Endothelial cell of umbilical vein (primary cell): ENCODE measurements at regions not wholly inside any gene's neighbourhood (a gene's known extent, or its start where the extent isn't known, plus 50 kb on each side); places are given as distances from the start of the nearest gene placed in this dataset.

Experiments used
- BruUV-seq: library from RNA; stranded (reverse); fragments of 400-500 nt; replicated peaks from 2 replicates; lab custom pipeline; 2021; lab: Mats Ljungman, UMichigan
- CTCF ChIA-PET: fragments of 300-600, 350-600 bp; sonication (Branson Sonifier 250); formaldehyde crosslinking; loops from one replicate; lab custom pipeline; 2021; ENCODE audit warnings: antibody characterized with exemption, inconsistent platforms; lab: Charles Lee
- POLR2A ChIA-PET: fragments of 300-600, 350-600 bp; sonication (Branson Sonifier 250); formaldehyde crosslinking; loops from one replicate; lab custom pipeline; 2021; ENCODE audit warnings: antibody characterized with exemption, inconsistent platforms; lab: Charles Lee
- DNase-seq: peaks from one replicate; pipeline ENCODE4 v3.0.0-alpha.2; 2011; ENCODE audit warnings: low read depth, low spot score
- FAIRE-seq: peaks from 2 replicates; lab custom pipeline; 2011; peaks lifted over from hg19 to GRCh38; lab: Jason Lieb, UNC
- H2AFZ ChIP-seq: 2 replicates; pipeline ENCODE4 v1.6.0; 2012; ENCODE audit warnings: low read depth, low read length, control low read depth, inconsistent platforms
- H3K27ac ChIP-seq: 2 replicates; pipeline ENCODE4 v1.5.1; 2011; ENCODE audit warnings: low read depth, mild to moderate bottlenecking, control low read depth, low read length, moderate library complexity; ENCODE audit not compliant: insufficient read depth
- H3K27me3 ChIP-seq, 2 experiments: 2 replicates each; pipeline versions ENCODE4 v1.6.0 to v1.6.1; 2011; ENCODE audit warnings: low read length in 2 of 2, mixed read lengths in 1 of 2; ENCODE audit not compliant: control insufficient read depth in 2 of 2, insufficient read depth in 2 of 2
- H3K36me3 ChIP-seq, 2 experiments: 2 replicates in 1 of 2; 3 replicates in 1 of 2; pipeline ENCODE4 v1.5.1; 2011; ENCODE audit warnings: low read length in 2 of 2, mild to moderate bottlenecking in 1 of 2, moderate library complexity in 1 of 2; ENCODE audit not compliant: control insufficient read depth in 2 of 2, insufficient read depth in 2 of 2; ENCODE audit errors: extremely low read depth in 1 of 2
- H3K4me1 ChIP-seq: 3 replicates; pipeline ENCODE4 v1.5.1; 2011; ENCODE audit warnings: mild to moderate bottlenecking, low read length; ENCODE audit not compliant: control insufficient read depth, insufficient read depth; ENCODE audit errors: extremely low read depth
- H3K4me2 ChIP-seq: 2 replicates; pipeline ENCODE4 v1.6.1; 2011; ENCODE audit warnings: low read length, control low read depth, mixed read lengths; ENCODE audit not compliant: insufficient read depth
- H3K4me3 ChIP-seq, 3 experiments: fragments of 200-600 bp in 1 of 3; sonication (generic), shearing (Covaris generic) in 1 of 3; replicated peaks in 1 of 3; 2 replicates each; pipeline ENCODE4 v1.5.1; 2011 to 2016; ENCODE audit warnings: control low read depth in 3 of 3, low read length in 3 of 3, mild to moderate bottlenecking in 2 of 3, inconsistent platforms in 1 of 3, low read depth in 1 of 3, moderate library complexity in 1 of 3; ENCODE audit not compliant: insufficient read depth in 1 of 3
- H3K79me2 ChIP-seq: 2 replicates; pipeline ENCODE4 v1.6.0; 2012; ENCODE audit warnings: low read length, inconsistent platforms; ENCODE audit not compliant: control insufficient read depth, insufficient read depth
- H3K9ac ChIP-seq: replicated peaks from 2 replicates; pipeline ENCODE3; 2011; ENCODE audit warnings: low read length, control low read depth; ENCODE audit not compliant: insufficient read depth; ENCODE audit errors: extremely low read depth
- H3K9me1 ChIP-seq: replicated peaks from 3 replicates; pipeline ENCODE4 v1.6.0; 2011; ENCODE audit warnings: mild to moderate bottlenecking, low read length; ENCODE audit not compliant: control insufficient read depth, insufficient read depth; ENCODE audit errors: extremely low read depth
- H3K9me3 ChIP-seq: replicated peaks from 2 replicates; pipeline ENCODE4 v1.5.1; 2012; ENCODE audit warnings: low read length, inconsistent platforms; ENCODE audit not compliant: control insufficient read depth, insufficient read depth
- H4K20me1 ChIP-seq: replicated peaks from 2 replicates; pipeline ENCODE3; 2011; ENCODE audit warnings: mild to moderate bottlenecking, low read length; ENCODE audit not compliant: control insufficient read depth, insufficient read depth; ENCODE audit errors: extremely low read depth
- EZH2 ChIP-seq: IDR thresholded peaks from 2 replicates; pipeline ENCODE4 v1.6.1; 2012; ENCODE audit warnings: borderline replicate concordance, low read depth, mild to moderate bottlenecking, moderate library complexity, low read length, inconsistent platforms; ENCODE audit not compliant: severe bottlenecking
- FOS ChIP-seq: IDR thresholded peaks from 2 replicates; pipeline ENCODE4 v1.6.1; 2011; ENCODE audit warnings: mild to moderate bottlenecking, low read length, moderate library complexity, borderline replicate concordance; ENCODE audit not compliant: insufficient read depth
- GATA2 ChIP-seq: IDR thresholded peaks from 2 replicates; pipeline ENCODE4 v1.7.0; 2011; ENCODE audit warnings: low read depth, mild to moderate bottlenecking, moderate library complexity, mixed read lengths, low read length; ENCODE audit not compliant: insufficient read length, insufficient read depth
- JUN ChIP-seq: IDR thresholded peaks from 2 replicates; pipeline ENCODE4 v1.6.1; 2011; ENCODE audit warnings: borderline replicate concordance, low read depth; ENCODE audit not compliant: insufficient read length, insufficient read depth
- MYC ChIP-seq: IDR thresholded peaks from one replicate; pipeline ENCODE4 v1.6.1; 2011; ENCODE audit warnings: mild to moderate bottlenecking, low read depth, low read length
- POLR2A ChIP-seq: IDR thresholded peaks from 2 replicates; pipeline ENCODE4 v1.6.1; 2012; ENCODE audit warnings: low read depth, mild to moderate bottlenecking, control low read depth, low read length
- POLR2AphosphoS5 ChIP-seq: IDR thresholded peaks from 2 replicates; pipeline ENCODE4 v1.6.1; 2012; ENCODE audit warnings: low read depth, mild to moderate bottlenecking, control low read depth, low read length, moderate library complexity; ENCODE audit not compliant: insufficient read depth
- dilution Hi-C: fragments of 300-500 bp; cut with MboI; formaldehyde crosslinking; loops from one replicate; pipeline ENCODE4 v1.15.0; 2019; ENCODE audit warnings: low sequenced_read_pairs; ENCODE audit not compliant: extremely low pct_ligation_motif_present
- intact Hi-C: fragments of 100-400 bp; cut with micrococcal nuclease; formaldehyde crosslinking; loops from one replicate; pipeline ENCODE4 v1.10.0; 2022
- TF ChIP-seq, protein P1 (sequence below): IDR thresholded peaks from 2 replicates; pipeline ENCODE4 v1.6.1; 2011; ENCODE audit not compliant: insufficient read depth, insufficient read length
- TF ChIP-seq, protein P2 (sequence below), 2 donors: IDR thresholded peaks; 1 replicate in 1 of 2; 2 replicates in 1 of 2; pipeline ENCODE4 v1.5.1; 2011; ENCODE audit warnings: low read length in 2 of 2, mild to moderate bottlenecking in 2 of 2, moderate library complexity in 2 of 2, control low read depth in 1 of 2, inconsistent platforms in 1 of 2, low read depth in 1 of 2; ENCODE audit not compliant: insufficient read depth in 1 of 2; ENCODE audit errors: extremely low read depth in 1 of 2

DNA sequence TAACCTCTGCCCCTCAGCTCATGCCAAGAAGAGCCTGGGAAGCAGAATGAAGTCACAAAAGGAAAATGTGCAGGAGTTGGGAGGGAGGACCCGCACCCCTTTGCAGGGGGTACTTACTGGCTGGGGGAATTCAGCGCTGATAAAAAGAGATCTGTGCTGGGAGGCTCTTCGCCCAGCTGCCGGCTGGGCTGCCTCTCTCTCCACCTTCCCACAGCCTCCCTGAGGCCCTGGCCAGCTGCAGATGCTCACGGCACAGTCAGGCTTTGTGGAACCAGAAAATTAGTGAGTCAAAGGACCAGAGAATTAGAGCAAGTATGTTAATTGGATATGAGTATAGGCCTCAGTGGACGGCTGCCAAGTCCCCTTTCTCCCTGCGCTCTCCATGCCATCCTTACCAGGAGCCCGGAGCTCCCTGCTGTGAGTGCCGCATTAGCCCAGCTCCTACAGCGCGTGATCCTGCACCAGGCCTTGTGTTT, 181.7 kb upstream of the SH3BP4 start:
- Histone ChIP-seq H3K4me3 (no peak overlapping the region), H3K9ac (no peak overlapping the region), H3K79me2 (no peaks in the 10 kb centered on the region), H3K4me2 (no peak overlapping the region), H3K9me1 (no peaks in the 10 kb centered on the region), H3K4me1 (no peaks in the 10 kb centered on the region), H4K20me1 (no peaks in the 10 kb centered on the region), H2AFZ (no peak overlapping the region), H3K27me3 (peaks cover 0 to 6% of the 10 kb centered on the region in 2 experiments), H3K36me3 (no peaks in the 10 kb centered on the region), H3K27ac (no peak overlapping the region), H3K9me3 (no peaks in the 10 kb centered on the region)
- FAIRE-seq (no peak), DNase-seq (no peak)
- CTCF ChIA-PET: interaction anchor here (0.7 to 1.3 kb wide), 3 partner anchors 76 to 347 kb away, joined by 3 to 4 read pairs (median 3); no protein-coding TSS in a partner anchor
- no TSS peak for BruUV-seq
- POLR2A ChIA-PET: no interaction called here
- intact Hi-C loops (no loop called here), dilution Hi-C loops (no loop called here)
- TF ChIP-seq POLR2AphosphoS5 (no peak), FOS (no peak), JUN (no peak), EZH2 (no peak), MYC (no peak), GATA2 (no peak), POLR2A (no peak)
- TF ChIP-seq, protein P1, sequence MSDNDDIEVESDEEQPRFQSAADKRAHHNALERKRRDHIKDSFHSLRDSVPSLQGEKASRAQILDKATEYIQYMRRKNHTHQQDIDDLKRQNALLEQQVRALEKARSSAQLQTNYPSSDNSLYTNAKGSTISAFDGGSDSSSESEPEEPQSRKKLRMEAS: no peak
- TF ChIP-seq, protein P2, sequence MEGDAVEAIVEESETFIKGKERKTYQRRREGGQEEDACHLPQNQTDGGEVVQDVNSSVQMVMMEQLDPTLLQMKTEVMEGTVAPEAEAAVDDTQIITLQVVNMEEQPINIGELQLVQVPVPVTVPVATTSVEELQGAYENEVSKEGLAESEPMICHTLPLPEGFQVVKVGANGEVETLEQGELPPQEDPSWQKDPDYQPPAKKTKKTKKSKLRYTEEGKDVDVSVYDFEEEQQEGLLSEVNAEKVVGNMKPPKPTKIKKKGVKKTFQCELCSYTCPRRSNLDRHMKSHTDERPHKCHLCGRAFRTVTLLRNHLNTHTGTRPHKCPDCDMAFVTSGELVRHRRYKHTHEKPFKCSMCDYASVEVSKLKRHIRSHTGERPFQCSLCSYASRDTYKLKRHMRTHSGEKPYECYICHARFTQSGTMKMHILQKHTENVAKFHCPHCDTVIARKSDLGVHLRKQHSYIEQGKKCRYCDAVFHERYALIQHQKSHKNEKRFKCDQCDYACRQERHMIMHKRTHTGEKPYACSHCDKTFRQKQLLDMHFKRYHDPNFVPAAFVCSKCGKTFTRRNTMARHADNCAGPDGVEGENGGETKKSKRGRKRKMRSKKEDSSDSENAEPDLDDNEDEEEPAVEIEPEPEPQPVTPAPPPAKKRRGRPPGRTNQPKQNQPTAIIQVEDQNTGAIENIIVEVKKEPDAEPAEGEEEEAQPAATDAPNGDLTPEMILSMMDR (IDR thresholded peaks at IDR 0.05; ENCODE audit: extremely low read depth in 1 of 2, insufficient read depth in 1 of 2, low read depth in 1 of 2, low read length in 2 of 2): no peak
